H1 (cell line): ENCODE measurements at regions not wholly inside any gene's neighbourhood (a gene's known extent, or its start where the extent isn't known, plus 50 kb on each side); places are given as distances from the start of the nearest gene placed in this dataset.

Experiments used
- CTCF ChIA-PET: fragments of 300-600 bp; sonication (Branson Sonifier 250); formaldehyde crosslinking; loops from one replicate; lab custom pipeline; 2021; ENCODE audit not compliant: partially characterized antibody; lab: Charles Lee
- POLR2A ChIA-PET: fragments of 300-600 bp; sonication (Branson Sonifier 250); formaldehyde crosslinking; loops from one replicate; lab custom pipeline; 2021; ENCODE audit warnings: inconsistent platforms; ENCODE audit not compliant: partially characterized antibody; lab: Charles Lee
- DNase-seq, 2 experiments: peaks; one replicate each; pipeline versions ENCODE4 v3.0.0 to v3.0.0-alpha.2; 2010 to 2022; ENCODE audit warnings: low spot score in 2 of 2, low read depth in 1 of 2, mixed read lengths in 1 of 2
- FAIRE-seq: peaks from 2 replicates; lab custom pipeline; 2011; peaks lifted over from hg19 to GRCh38; lab: Jason Lieb, UNC
- H2AFZ ChIP-seq: 2 replicates; pipeline ENCODE4 v1.8.1; 2012; ENCODE audit warnings: low read length, inconsistent platforms
- H2AK5ac ChIP-seq: 2 replicates; pipeline ENCODE4 v1.6.1; 2013; ENCODE audit warnings: low read depth, low read length
- H2BK120ac ChIP-seq: replicated peaks from 2 replicates; pipeline ENCODE3; 2013; ENCODE audit warnings: low read depth, low read length, inconsistent platforms
- H2BK12ac ChIP-seq: 2 replicates; pipeline ENCODE4 v1.6.1; 2013; ENCODE audit warnings: low read depth, low read length
- H2BK15ac ChIP-seq: 2 replicates; pipeline ENCODE4 v1.6.1; 2013; ENCODE audit warnings: low read length
- H2BK20ac ChIP-seq: 2 replicates; pipeline ENCODE4 v1.6.1; 2013; ENCODE audit warnings: low read length
- H2BK5ac ChIP-seq: 2 replicates; pipeline ENCODE4 v1.6.1; 2013; ENCODE audit warnings: low read depth, low read length
- H3K14ac ChIP-seq: 2 replicates; pipeline ENCODE4 v1.6.1; 2013; ENCODE audit warnings: inconsistent platforms; ENCODE audit not compliant: insufficient read length
- H3K18ac ChIP-seq: 2 replicates; pipeline ENCODE4 v1.6.1; 2013; ENCODE audit warnings: low read length; ENCODE audit errors: extremely low read depth
- H3K23ac ChIP-seq: 2 replicates; pipeline ENCODE4 v1.6.1; 2013; ENCODE audit warnings: inconsistent platforms; ENCODE audit not compliant: insufficient read length
- H3K23me2 ChIP-seq: 2 replicates; pipeline ENCODE4 v1.6.1; 2013; ENCODE audit warnings: low read depth, low read length
- H3K27ac ChIP-seq: 2 replicates; pipeline ENCODE4 v1.6.1; 2011; ENCODE audit warnings: low read depth, low read length, inconsistent platforms
- H3K27me3 ChIP-seq, 4 experiments: replicated peaks in 1 of 4; 1 replicate in 1 of 4; 2 replicates in 3 of 4; pipeline versions ENCODE4 v1.6.1 to v1.8.1; 2011 to 2013; ENCODE audit warnings: low read length in 3 of 4, mild to moderate bottlenecking in 3 of 4, inconsistent platforms in 2 of 4, mixed read lengths in 2 of 4, moderate library complexity in 1 of 4; ENCODE audit not compliant: control insufficient read depth in 3 of 4, insufficient read depth in 3 of 4; ENCODE audit errors: extremely low read depth in 1 of 4
- H3K36me3 ChIP-seq, 4 experiments: 2 replicates each; pipeline versions ENCODE4 v1.6.1 to v1.8.1; 2011 to 2013; ENCODE audit warnings: mild to moderate bottlenecking in 4 of 4, low read length in 3 of 4, moderate library complexity in 2 of 4, control low read depth in 1 of 4, inconsistent platforms in 1 of 4; ENCODE audit not compliant: insufficient read depth in 4 of 4, control insufficient read depth in 2 of 4
- H3K4ac ChIP-seq: replicated peaks from 2 replicates; pipeline ENCODE3; 2013; ENCODE audit warnings: low read length, low read depth, mixed read lengths, inconsistent platforms; ENCODE audit not compliant: insufficient read length
- H3K4me1 ChIP-seq, 4 experiments: replicated peaks in 1 of 4; 1 replicate in 1 of 4; 2 replicates in 3 of 4; pipeline versions ENCODE4 v1.6.1 to v1.8.1; 2011 to 2013; ENCODE audit warnings: low read length in 3 of 4, inconsistent platforms in 2 of 4, mixed read lengths in 1 of 4; ENCODE audit not compliant: insufficient read depth in 4 of 4, control insufficient read depth in 3 of 4
- H3K4me2 ChIP-seq, 2 experiments: 2 replicates each; pipeline versions ENCODE4 v1.6.1 to v1.8.1; 2011 to 2013; ENCODE audit warnings: low read depth in 2 of 2, low read length in 2 of 2, control low read depth in 1 of 2, inconsistent platforms in 1 of 2, mild to moderate bottlenecking in 1 of 2; ENCODE audit not compliant: insufficient read depth in 1 of 2
- H3K4me3 ChIP-seq, 4 experiments: fragments of 200-600, 300-600 bp in 1 of 4; sonication (generic), shearing (Covaris generic), sonication (Bioruptor Twin) in 1 of 4; 2 replicates each; pipeline versions ENCODE4 v1.5.1 to v1.8.1; 2011 to 2016; ENCODE audit warnings: low read length in 4 of 4, low read depth in 3 of 4, control low read depth in 2 of 4, inconsistent platforms in 2 of 4, mild to moderate bottlenecking in 2 of 4, mixed read lengths in 1 of 4, moderate library complexity in 1 of 4; ENCODE audit not compliant: insufficient read depth in 2 of 4; ENCODE audit errors: extremely low read depth in 1 of 4
- H3K56ac ChIP-seq: replicated peaks from 2 replicates; pipeline ENCODE3; 2013; ENCODE audit warnings: low read depth, mild to moderate bottlenecking, mixed read lengths, low read length, inconsistent platforms; ENCODE audit not compliant: insufficient read length
- H3K79me1 ChIP-seq: 2 replicates; pipeline ENCODE4 v1.6.1; 2013; ENCODE audit warnings: low read depth, low read length, control low read depth
- H3K79me2 ChIP-seq, 2 experiments: 2 replicates each; pipeline versions ENCODE4 v1.6.1 to v1.8.1; 2012 to 2013; ENCODE audit warnings: low read length in 2 of 2, mild to moderate bottlenecking in 2 of 2, inconsistent platforms in 1 of 2; ENCODE audit not compliant: insufficient read depth in 2 of 2, control insufficient read depth in 1 of 2
- H3K9ac ChIP-seq, 4 experiments: replicated peaks in 1 of 4; 1 replicate in 1 of 4; 2 replicates in 3 of 4; pipeline versions ENCODE4 v1.6.1 to v1.8.1; 2011 to 2013; ENCODE audit warnings: low read depth in 3 of 4, low read length in 3 of 4, control low read depth in 2 of 4, mild to moderate bottlenecking in 2 of 4, moderate library complexity in 2 of 4, inconsistent platforms in 1 of 4; ENCODE audit errors: extremely low read depth in 1 of 4
- H3K9me3 ChIP-seq, 2 experiments: 2 replicates each; pipeline versions ENCODE4 v1.6.1 to v1.8.1; 2012 to 2013; ENCODE audit warnings: mild to moderate bottlenecking in 2 of 2, moderate library complexity in 2 of 2, control low read depth in 1 of 2, inconsistent platforms in 1 of 2, low read depth in 1 of 2, low read length in 1 of 2, mixed read lengths in 1 of 2; ENCODE audit not compliant: insufficient read depth in 2 of 2
- H4K20me1 ChIP-seq, 2 experiments: replicated peaks in 1 of 2; 2 replicates each; pipeline versions ENCODE3 to v1.8.1; 2011 to 2013; ENCODE audit warnings: inconsistent platforms in 2 of 2, low read length in 2 of 2, mild to moderate bottlenecking in 1 of 2; ENCODE audit not compliant: insufficient read depth in 2 of 2, control insufficient read depth in 1 of 2
- H4K5ac ChIP-seq: 2 replicates; pipeline ENCODE4 v1.6.1; 2013; ENCODE audit warnings: low read length, low read depth, mixed read lengths, inconsistent platforms; ENCODE audit not compliant: insufficient read length
- H4K8ac ChIP-seq: 2 replicates; pipeline ENCODE4 v1.8.0; 2013; ENCODE audit warnings: mild to moderate bottlenecking, moderate library complexity, low read length, inconsistent platforms; ENCODE audit not compliant: insufficient read depth; ENCODE audit errors: extremely low read depth
- H4K91ac ChIP-seq: replicated peaks from 2 replicates; pipeline ENCODE3; 2013; ENCODE audit warnings: low read length, mixed read lengths, inconsistent platforms; ENCODE audit not compliant: insufficient read length
- CHD1 ChIP-seq: IDR thresholded peaks from 2 replicates; pipeline ENCODE4 v1.6.1; 2012; ENCODE audit warnings: low read depth, low read length, improper control_type of control experiment
- EGR1 ChIP-seq: IDR thresholded peaks from 2 replicates; pipeline ENCODE4 v1.6.1; 2011; ENCODE audit warnings: low read depth, low read length, borderline replicate concordance
- GABPA ChIP-seq: IDR thresholded peaks from 2 replicates; pipeline ENCODE4 v1.6.1; 2011; ENCODE audit warnings: mild to moderate bottlenecking, low read length, moderate library complexity, borderline replicate concordance; ENCODE audit not compliant: insufficient read depth
- JUND ChIP-seq: IDR thresholded peaks from 2 replicates; pipeline ENCODE4 v1.6.1; 2011; ENCODE audit warnings: mild to moderate bottlenecking, improper control_type of control experiment, low read length
- KDM1A ChIP-seq: fragments of 200-600, 300-600 bp; sonication (generic); IDR thresholded peaks from 2 replicates; pipeline ENCODE4 v1.7.1; 2016; ENCODE audit warnings: mild to moderate bottlenecking, low read length, borderline replicate concordance
- KDM5A ChIP-seq: fragments of 200-600 bp; IDR thresholded peaks from 2 replicates; pipeline ENCODE4 v1.7.1; 2012; ENCODE audit warnings: mild to moderate bottlenecking, low read length, inconsistent platforms, mixed read lengths
- SIN3A ChIP-seq, 2 experiments: IDR thresholded peaks in 1 of 2; conservative IDR thresholded peaks in 1 of 2; 2 replicates each; pipeline ENCODE4 v1.6.1; 2011 to 2012; ENCODE audit warnings: low read length in 2 of 2, improper control_type of control experiment in 1 of 2, low read depth in 1 of 2, mild to moderate bottlenecking in 1 of 2
- SIRT6 ChIP-seq: IDR thresholded peaks from one replicate; pipeline ENCODE4 v1.7.1; 2012; ENCODE audit warnings: low read length, inconsistent platforms
- SIX5 ChIP-seq: IDR thresholded peaks from 2 replicates; pipeline ENCODE4 v1.6.1; 2011; ENCODE audit warnings: mild to moderate bottlenecking, low read depth, low read length
- SP1 ChIP-seq: IDR thresholded peaks from 2 replicates; pipeline ENCODE4 v1.6.1; 2011; ENCODE audit warnings: low read depth, low read length
- SRF ChIP-seq: IDR thresholded peaks from 2 replicates; pipeline ENCODE4 v1.6.1; 2011; ENCODE audit warnings: mild to moderate bottlenecking, low read depth, low read length, moderate library complexity
- TAF7 ChIP-seq: optimal IDR thresholded peaks from 2 replicates; pipeline ENCODE3; 2011; ENCODE audit warnings: low read depth, mild to moderate bottlenecking, inconsistent platforms, low read length, moderate library complexity, borderline replicate concordance
- TEAD4 ChIP-seq: IDR thresholded peaks from 2 replicates; pipeline ENCODE4 v1.6.1; 2012; ENCODE audit warnings: low read depth, low read length, inconsistent platforms, mixed read lengths
- YY1 ChIP-seq: IDR thresholded peaks from 2 replicates; pipeline ENCODE4 v1.6.1; 2011; ENCODE audit warnings: low read depth, mild to moderate bottlenecking, low read length
- ZNF274 ChIP-seq: IDR thresholded peaks from 2 replicates; pipeline ENCODE4 v1.7.0; 2012; ENCODE audit warnings: low read length, borderline replicate concordance; ENCODE audit errors: extremely low read depth

DNA sequence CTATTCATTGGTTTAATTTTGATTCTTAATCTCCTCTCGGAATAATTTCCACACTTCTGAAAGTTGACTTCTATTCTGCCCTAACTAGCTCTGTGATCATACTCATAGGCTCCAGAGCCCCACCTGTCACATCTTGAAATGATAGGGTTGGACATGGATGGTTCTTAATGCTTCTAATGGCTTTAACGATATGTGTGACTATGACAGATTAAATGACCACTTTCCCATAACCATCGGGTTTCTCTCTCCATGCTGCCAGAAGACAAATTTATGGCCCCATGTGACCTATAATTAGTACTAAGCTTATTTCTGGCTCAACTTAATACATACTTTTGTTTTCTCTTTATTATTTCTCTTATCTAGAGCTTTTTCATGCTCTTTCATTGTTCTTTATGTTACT, 251.1 kb upstream of the TUT7 start (continued):
- no peak for TF ChIP-seq KDM1A
- TF ChIP-seq, all 59 proteins: peak for 0

DNA sequence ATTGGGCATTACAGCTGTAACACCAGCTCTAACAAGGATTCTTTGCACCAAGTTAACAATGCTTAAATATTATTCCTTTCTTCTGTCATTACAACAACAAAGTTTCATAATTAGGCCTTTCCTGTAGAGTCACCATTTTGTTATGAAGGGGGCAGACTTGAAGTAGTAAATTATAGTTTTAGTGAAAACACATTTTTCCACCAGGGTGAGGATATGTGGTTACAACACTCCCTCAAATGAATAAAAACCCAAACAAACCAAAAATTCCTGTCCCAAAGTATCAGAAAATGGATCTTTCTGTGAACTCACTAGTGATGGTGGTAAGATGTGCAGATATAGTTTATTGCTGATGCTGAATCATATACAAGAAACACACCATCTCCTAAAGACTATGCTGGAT, 250.5 kb upstream of the TUT7 start:
- Histone ChIP-seq H3K27ac (no peak overlapping the region), H3K23me2 (no peaks in the 10 kb centered on the region), H4K91ac (no peak overlapping the region), H4K5ac (no peak overlapping the region), H3K4me3 (no peak overlapping the region), H3K79me2 (no peaks in the 10 kb centered on the region), H2BK12ac (no peak overlapping the region), H3K79me1 (no peaks in the 10 kb centered on the region), H4K8ac (no peak overlapping the region), H3K9ac (no peak overlapping the region), H3K14ac (no peak overlapping the region), H3K27me3 (peaks cover 0 to 3% (median 0%) of the 10 kb centered on the region in 4 experiments; a peak in 1 of 7 replicates), H3K4me2 (no peak overlapping the region), H2BK20ac (no peak overlapping the region), H4K20me1 (no peaks in the 10 kb centered on the region), H2AFZ (no peak overlapping the region), H2AK5ac (no peak overlapping the region), H3K9me3 (no peaks in the 10 kb centered on the region), H2BK120ac (no peak overlapping the region), H3K23ac (no peak overlapping the region), H2BK15ac (no peak overlapping the region), H3K56ac (no peak overlapping the region), H3K18ac (no peak overlapping the region), H2BK5ac (no peak overlapping the region), H3K36me3 (no peaks in the 10 kb centered on the region), H3K4ac (no peak overlapping the region), H3K4me1 (peaks cover 0 to 3% (median 0%) of the 10 kb centered on the region in 4 experiments; a peak in 3 of 7 replicates)
- FAIRE-seq (no peak), DNase-seq (no peak)
- POLR2A ChIA-PET: no interaction called here
- CTCF ChIA-PET: interaction anchor here (1.0 to 1.3 kb wide), 3 partner anchors 11 to 116 kb away, joined by 3 to 4 read pairs (median 3); no protein-coding TSS in a partner anchor
- TF ChIP-seq TAF7 (no peak), EGR1 (no peak), ZNF274 (no peak), KDM5A (no peak), YY1 (no peak), JUND (no peak), SIX5 (no peak), TEAD4 (no peak), SIRT6 (no peak), SIN3A (conservative IDR thresholded peaks at IDR 0.05 in 1 of 2, IDR thresholded peaks at IDR 0.05 in 1 of 2; ENCODE audit: low read depth in 1 of 2, low read length in 2 of 2) (no peak), SP1 (no peak), SRF (no peak), GABPA (no peak), CHD1 (no peak)
